ENCODE measurements at regions not wholly inside any gene's neighbourhood (a gene's known extent, or its start where the extent isn't known, plus 50 kb on each side); places are given as distances from the start of the nearest gene placed in this dataset.

GRCh38 chr17:53133876-53134275 is 688.9 kb upstream of the KIF2B start:
- no TSS peak for BruUV-seq (replicated peaks)
- TF ChIP-seq CBX3 (IDR thresholded peaks at IDR 0.05; ENCODE audit: low read depth) (no peak), ELF1 (IDR thresholded peaks at IDR 0.05; ENCODE audit: borderline replicate concordance, low read depth) (no peak), SIN3A (IDR thresholded peaks at IDR 0.05; ENCODE audit: low read depth) (no peak), ATF3 (IDR thresholded peaks at IDR 0.05) (no peak), REST (IDR thresholded peaks at IDR 0.05; ENCODE audit: low read depth) (no peak), MAX (IDR thresholded peaks at IDR 0.05) (no peak), EZH2phosphoT487 (IDR thresholded peaks at IDR 0.05; ENCODE audit: borderline replicate concordance) (no peak), SP1 (IDR thresholded peaks at IDR 0.05; ENCODE audit: low read depth) (no peak), FOSL1 (IDR thresholded peaks at IDR 0.05; ENCODE audit: low read depth) (no peak), JUND (IDR thresholded peaks at IDR 0.05) (no peak)

More at GRCh38 chr17:53133876-53134275, 688.9 kb upstream of the KIF2B start:
- H3K9ac ChIP-seq (ENCODE audit: low read length): no peak overlapping the region
- no peaks in the 10 kb centered on the region for H4K20me1 ChIP-seq (ENCODE audit: insufficient read depth)
- ATAC-seq (no peak), DNase-seq (ENCODE audit: low read depth, low spot score) (no peak)
- POLR2A ChIA-PET: no interaction called here
- H3K27me3 ChIP-seq (ENCODE audit: insufficient read depth, low read length): no peaks in the 10 kb centered on the region
- H3K27ac ChIP-seq (ENCODE audit: low read depth, low read length): no peak overlapping the region
- H3K36me3 ChIP-seq (ENCODE audit: control insufficient read depth in 1 of 2, insufficient read depth in 2 of 2, low read length in 2 of 2): no peaks in the 10 kb centered on the region
- H3K4me1 ChIP-seq (ENCODE audit: control insufficient read depth in 1 of 2, insufficient read depth in 2 of 2, low read length in 2 of 2): no peaks in the 10 kb centered on the region; a peak in 1 of 4 replicates
- H3K9me3 ChIP-seq (ENCODE audit: control insufficient read depth in 1 of 2, insufficient read depth in 1 of 2, low read depth in 1 of 2, low read length in 2 of 2): peaks cover 25 to 52% of the 10 kb centered on the region in 2 experiments
- H3K79me2 ChIP-seq (ENCODE audit: insufficient read depth, low read length): no peaks in the 10 kb centered on the region
- RAD21 ChIA-PET (ENCODE audit: low non-redundant PET in 1 of 2, low total read pairs in 2 of 2, uncharacterized antibody in 2 of 2, unreplicated experiment in 2 of 2): no interaction called here
- no peaks in the 10 kb centered on the region for H3K9me2 ChIP-seq (ENCODE audit: insufficient read depth)
- H3K4me3 ChIP-seq (replicated peaks in 1 of 2; ENCODE audit: low read depth in 1 of 2, low read length in 2 of 2): no peak overlapping the region
- H2AFZ ChIP-seq (ENCODE audit: low read depth, low read length, poor library complexity, severe bottlenecking): no peak overlapping the region
- CTCF ChIA-PET: no interaction called here
- intact Hi-C loops (cut with micrococcal nuclease): no loop called here
- no peak overlapping the region for H3K4me2 ChIP-seq (ENCODE audit: low read length)

Measured in HCT116 (cell line).